Uterus (tissue), 3 donors: ENCODE measurements at regions not wholly inside any gene's neighbourhood (a gene's known extent, or its start where the extent isn't known, plus 50 kb on each side); places are given as distances from the start of the nearest gene placed in this dataset.

Source experiments
- DNase-seq, 2 donors: peaks; one replicate each; pipeline ENCODE4 v3.0.0-alpha.2; 2019 to 2020
- H3K27ac ChIP-seq, 2 donors: fragments of 200-600 bp; sonication (generic); 1 replicate in 1 of 2; 2 replicates in 1 of 2; pipeline ENCODE4 v1.5.1; 2016 to 2018
- H3K27me3 ChIP-seq, 2 donors: fragments of 200-600 bp; sonication (generic); one replicate each; pipeline ENCODE4 v1.5.1; 2018 to 2019; ENCODE audit warnings: control low read depth in 1 of 2
- H3K36me3 ChIP-seq, 2 donors: fragments of 200-600 bp; sonication (generic); one replicate each; pipeline ENCODE4 v1.5.1; 2019; ENCODE audit warnings: control low read depth in 1 of 2
- H3K4me1 ChIP-seq, 2 donors: fragments of 200-600 bp; sonication (generic); one replicate each; pipeline ENCODE4 v1.5.1; 2018 to 2019; ENCODE audit warnings: control low read depth in 1 of 2
- H3K4me3 ChIP-seq, 2 donors: fragments of 200-600 bp; sonication (generic); 1 replicate in 1 of 2; 2 replicates in 1 of 2; pipeline ENCODE4 v1.5.1; 2018 to 2019; ENCODE audit warnings: mild to moderate bottlenecking in 1 of 2
- H3K9me3 ChIP-seq, 2 donors: fragments of 200-600 bp; sonication (generic); one replicate each; pipeline ENCODE4 v1.5.1; 2019; ENCODE audit warnings: control low read depth in 1 of 2
- POLR2A ChIP-seq, 2 donors: fragments of 450-650 bp; IDR thresholded peaks; one replicate each; pipeline ENCODE4 v1.6.1; 2016; ENCODE audit warnings: antibody characterized with exemption in 2 of 2, mild to moderate bottlenecking in 1 of 2, moderate library complexity in 1 of 2
- intact Hi-C: fragments of 100-400 bp; cut with DNase I; formaldehyde crosslinking; loops from one replicate; pipeline ENCODE4 v1.15.1; 2023; ENCODE audit warnings: low total_unique reads
- TF ChIP-seq, protein P1 (sequence below), 4 experiments: fragments of 200-600 bp in 2 of 4; fragments of 450-650 bp in 2 of 4; sonication (generic) in 2 of 4; IDR thresholded peaks; one replicate each; pipeline ENCODE4 v1.5.1; 2016 to 2019; ENCODE audit warnings: antibody characterized with exemption in 4 of 4, mild to moderate bottlenecking in 2 of 4, moderate library complexity in 1 of 4
- donor health status: DM: yes; HTN: yes; CAD: no.

DNA sequence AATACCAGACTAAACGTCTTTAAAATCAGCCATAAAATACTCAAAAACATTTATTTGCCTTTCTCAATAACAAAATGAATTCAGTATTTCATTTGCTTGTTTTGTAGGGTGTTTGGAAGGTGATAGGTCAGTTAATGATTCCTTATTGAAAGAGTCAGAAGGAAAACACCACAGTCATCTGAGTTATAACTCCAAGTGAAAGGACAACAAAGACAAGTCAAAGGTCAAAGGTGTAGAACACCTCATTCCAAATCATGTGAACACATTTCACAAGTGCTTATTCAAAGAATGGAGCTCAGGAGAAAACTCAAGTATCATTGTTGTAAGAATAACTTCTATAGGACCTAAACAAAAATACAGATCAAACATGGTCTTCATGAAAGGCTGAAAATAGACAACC lies 318.6 kb upstream of the PHF14 start:
- no peak for DNase-seq
- H3K4me1 ChIP-seq = no peaks in the 10 kb centered on the region
- no peaks in the 10 kb centered on the region for H3K27me3 ChIP-seq
- no peak overlapping the region for H3K4me3 ChIP-seq
- H3K9me3 ChIP-seq = no peaks in the 10 kb centered on the region
- intact Hi-C loops = no loop called here
- no peaks in the 10 kb centered on the region for H3K36me3 ChIP-seq
- H3K27ac ChIP-seq = no peak overlapping the region
- no peak for TF ChIP-seq POLR2A (IDR thresholded peaks at IDR 0.05)
- TF ChIP-seq, protein P1, sequence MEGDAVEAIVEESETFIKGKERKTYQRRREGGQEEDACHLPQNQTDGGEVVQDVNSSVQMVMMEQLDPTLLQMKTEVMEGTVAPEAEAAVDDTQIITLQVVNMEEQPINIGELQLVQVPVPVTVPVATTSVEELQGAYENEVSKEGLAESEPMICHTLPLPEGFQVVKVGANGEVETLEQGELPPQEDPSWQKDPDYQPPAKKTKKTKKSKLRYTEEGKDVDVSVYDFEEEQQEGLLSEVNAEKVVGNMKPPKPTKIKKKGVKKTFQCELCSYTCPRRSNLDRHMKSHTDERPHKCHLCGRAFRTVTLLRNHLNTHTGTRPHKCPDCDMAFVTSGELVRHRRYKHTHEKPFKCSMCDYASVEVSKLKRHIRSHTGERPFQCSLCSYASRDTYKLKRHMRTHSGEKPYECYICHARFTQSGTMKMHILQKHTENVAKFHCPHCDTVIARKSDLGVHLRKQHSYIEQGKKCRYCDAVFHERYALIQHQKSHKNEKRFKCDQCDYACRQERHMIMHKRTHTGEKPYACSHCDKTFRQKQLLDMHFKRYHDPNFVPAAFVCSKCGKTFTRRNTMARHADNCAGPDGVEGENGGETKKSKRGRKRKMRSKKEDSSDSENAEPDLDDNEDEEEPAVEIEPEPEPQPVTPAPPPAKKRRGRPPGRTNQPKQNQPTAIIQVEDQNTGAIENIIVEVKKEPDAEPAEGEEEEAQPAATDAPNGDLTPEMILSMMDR (IDR thresholded peaks at IDR 0.05) = no peak

DNA sequence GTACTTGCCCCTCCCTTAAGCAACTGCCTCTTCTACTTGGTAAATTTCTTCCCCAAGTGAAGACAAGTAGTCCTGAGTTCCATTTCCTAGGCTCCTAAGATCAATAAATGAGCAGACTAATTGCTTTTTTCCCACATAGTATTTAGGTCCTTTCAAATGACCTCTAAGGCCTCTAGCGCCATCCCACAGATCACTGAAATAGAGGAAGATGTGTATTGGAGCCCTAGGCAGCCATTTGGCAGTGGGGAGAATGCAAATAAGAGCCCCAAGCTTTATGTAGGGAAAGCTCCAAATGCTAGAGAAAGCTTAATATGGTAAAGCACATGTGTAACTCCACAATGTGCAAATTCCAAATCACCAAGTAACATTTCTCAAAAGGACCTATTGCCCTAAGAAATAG lies 316.5 kb upstream of the PHF14 start:
- Histone ChIP-seq H3K27me3 (no peaks in the 10 kb centered on the region), H3K4me3 (no peak overlapping the region), H3K36me3 (no peaks in the 10 kb centered on the region), H3K9me3 (no peaks in the 10 kb centered on the region), H3K4me1 (no peaks in the 10 kb centered on the region), H3K27ac (no peak overlapping the region)
- DNase-seq = no peak
- intact Hi-C loops = no loop called here
- no peak for TF ChIP-seq POLR2A (IDR thresholded peaks at IDR 0.05)
- TF ChIP-seq, protein P1 (IDR thresholded peaks at IDR 0.05) = no peak

- H3K27ac ChIP-seq = no peak overlapping the region
- intact Hi-C loops = no loop called here
- no peaks in the 10 kb centered on the region for H3K4me1 ChIP-seq
- no peaks in the 10 kb centered on the region for H3K9me3 ChIP-seq
- H3K27me3 ChIP-seq = no peaks in the 10 kb centered on the region
- no peaks in the 10 kb centered on the region for H3K36me3 ChIP-seq
- no peak overlapping the region for H3K4me3 ChIP-seq
- no peak for DNase-seq
- no peak for TF ChIP-seq POLR2A (IDR thresholded peaks at IDR 0.05)
Measured at GRCh38 chr7:10657837-10658236, 315.8 kb upstream of the PHF14 start.

DNA sequence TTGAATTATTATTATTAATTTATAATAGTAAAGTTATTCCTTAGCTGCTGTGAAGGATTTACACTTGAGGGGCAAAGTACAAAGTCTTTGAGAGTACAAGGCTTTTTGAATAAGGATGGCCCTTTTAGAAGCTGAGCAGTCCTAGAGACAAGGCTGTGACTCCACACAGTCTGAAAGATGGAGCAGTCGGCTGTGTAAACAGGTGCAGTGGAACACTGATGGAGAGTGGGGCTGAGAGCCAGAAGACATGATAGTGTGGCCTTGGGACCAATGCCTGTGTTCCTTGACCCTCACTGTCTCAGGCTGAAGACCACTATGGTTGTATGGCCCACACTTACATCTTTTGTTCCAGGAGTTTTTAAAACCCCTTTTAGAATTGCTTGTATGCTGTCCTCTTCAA lies 311.2 kb upstream of the PHF14 start:
- Histone ChIP-seq H3K27me3 (no peaks in the 10 kb centered on the region), H3K27ac (no peak overlapping the region), H3K4me1 (no peaks in the 10 kb centered on the region), H3K9me3 (no peaks in the 10 kb centered on the region), H3K4me3 (no peak overlapping the region), H3K36me3 (no peaks in the 10 kb centered on the region)
- no peak for DNase-seq
- intact Hi-C loops = no loop called here
- no peak for TF ChIP-seq POLR2A (IDR thresholded peaks at IDR 0.05)
- TF ChIP-seq, protein P1 (IDR thresholded peaks at IDR 0.05) = no peak

DNA sequence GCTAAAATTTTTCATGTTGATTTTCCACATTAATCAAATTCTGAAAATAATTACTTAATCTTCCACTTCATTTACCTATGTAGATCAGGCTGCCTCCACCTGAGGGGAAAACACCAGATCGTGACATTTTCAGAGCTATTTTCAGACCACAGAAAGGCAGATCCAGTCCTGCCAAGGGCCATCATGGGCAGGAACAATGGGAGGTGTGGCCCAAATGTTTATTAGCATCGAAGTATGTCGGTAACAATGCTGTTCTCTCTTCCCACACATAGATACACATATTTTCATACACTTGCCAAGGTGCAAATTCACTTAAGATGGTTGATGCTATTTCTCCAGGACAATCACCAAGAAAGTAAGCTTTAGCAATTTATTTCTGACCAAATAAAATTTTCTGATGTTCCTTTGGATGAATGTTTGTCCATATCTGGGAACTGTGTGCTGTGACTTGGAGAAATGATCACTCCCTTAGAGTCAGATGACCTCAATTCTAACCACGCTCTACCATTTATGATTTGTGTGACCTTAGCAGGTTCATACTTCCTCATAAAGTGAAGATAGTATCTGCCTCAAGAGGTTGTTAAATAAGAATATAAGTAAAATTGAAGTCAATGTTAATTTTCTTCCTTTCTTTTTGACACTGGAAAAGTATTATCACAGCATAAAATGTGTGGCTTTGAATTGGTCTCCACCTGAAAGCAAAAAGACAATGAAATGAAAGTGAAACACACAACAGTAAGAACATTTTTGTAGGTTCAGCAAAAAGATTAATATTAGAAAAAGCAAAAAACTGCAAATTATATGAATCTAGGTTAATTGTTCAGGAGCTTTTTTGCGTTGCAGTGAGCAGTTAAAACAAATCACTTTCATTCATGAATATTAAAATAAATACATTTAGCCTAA lies 310.4 kb upstream of the PHF14 start:
- Histone ChIP-seq H3K4me1 (no peaks in the 10 kb centered on the region), H3K36me3 (no peaks in the 10 kb centered on the region), H3K4me3 (no peak overlapping the region), H3K27ac (no peak overlapping the region), H3K27me3 (no peaks in the 10 kb centered on the region), H3K9me3 (no peaks in the 10 kb centered on the region)
- intact Hi-C loops = no loop called here
- DNase-seq = no peak
- TF ChIP-seq, protein P1 (IDR thresholded peaks at IDR 0.05) = no peak
- TF ChIP-seq POLR2A (IDR thresholded peaks at IDR 0.05) = no peak
